Inflammatory macrophage treated with lipopolysaccharide for 1 hour (primary cell): ENCODE measurements at regions not wholly inside any gene's neighbourhood (a gene's known extent, or its start where the extent isn't known, plus 50 kb on each side); places are given as distances from the start of the nearest gene placed in this dataset.
"Not testable (repeated sequence)": the region's sequence is repeated elsewhere in the genome, so short reads cannot be mapped to it uniquely, and the experiment has no call there.

Experiments
- DNase-seq, 2 donors: peaks; one replicate each; pipeline ENCODE4 v3.0.0-alpha.2; 2020 to 2022

GRCh38 chr12:86496595-86496994, 240.4 kb upstream of the MGAT4C start:
- no peak for DNase-seq

GRCh38 chr12:86484473-86484872, 228.3 kb upstream of the MGAT4C start:
- no peak for DNase-seq

GRCh38 chr12:86473231-86473630, 217.0 kb upstream of the MGAT4C start:
- no peak for DNase-seq

GRCh38 chr12:86456776-86457175, 200.6 kb upstream of the MGAT4C start:
- no peak for DNase-seq

- DNase-seq: no peak
These were observed 200.1 kb upstream of the MGAT4C start for GRCh38 chr12:86456241-86456640.

GRCh38 chr12:86445356-86445755, 189.2 kb upstream of the MGAT4C start:
- DNase-seq: no peak

GRCh38 chr12:86435053-86435452, 178.9 kb upstream of the MGAT4C start:
- no peak for DNase-seq

- no peak for DNase-seq
These were observed 173.6 kb upstream of the MGAT4C start for GRCh38 chr12:86429824-86430223.

GRCh38 chr12:86421333-86421732, 165.1 kb upstream of the MGAT4C start:
- no peak for DNase-seq

GRCh38 chr12:86414201-86414600, 158.0 kb upstream of the MGAT4C start:
- DNase-seq: no peak

- DNase-seq: no peak
These were observed 155.5 kb upstream of the MGAT4C start for GRCh38 chr12:86411710-86412109.

- no peak for DNase-seq
These were observed 151.5 kb upstream of the MGAT4C start for GRCh38 chr12:86407620-86408208.

GRCh38 chr12:86389949-86390348, 133.8 kb upstream of the MGAT4C start:
- DNase-seq: no peak

- DNase-seq: no peak
These were observed 131.5 kb upstream of the MGAT4C start for GRCh38 chr12:86387591-86388145.

- not testable (repeated sequence) for DNase-seq
These were observed 127.6 kb upstream of the MGAT4C start for GRCh38 chr12:86383759-86384158.

GRCh38 chr12:86379337-86379736, 123.1 kb upstream of the MGAT4C start:
- DNase-seq: no peak

- DNase-seq: no peak
These were observed 119.9 kb upstream of the MGAT4C start for GRCh38 chr12:86376052-86376451.

GRCh38 chr12:86373813-86374212, 117.6 kb upstream of the MGAT4C start:
- DNase-seq: no peak

- no peak for DNase-seq
These were observed 110.9 kb upstream of the MGAT4C start for GRCh38 chr12:86367137-86367536.

- no peak for DNase-seq
These were observed 93.0 kb upstream of the MGAT4C start for GRCh38 chr12:86349196-86349595.

- no peak for DNase-seq
These were observed 77.8 kb upstream of the MGAT4C start for GRCh38 chr12:86333955-86334522.

GRCh38 chr12:86331457-86331856, 75.3 kb upstream of the MGAT4C start:
- DNase-seq: no peak

- DNase-seq: no peak
These were observed 74.8 kb upstream of the MGAT4C start for GRCh38 chr12:86331012-86331411.

GRCh38 chr12:86312232-86312631, 56.0 kb upstream of the MGAT4C start:
- no peak for DNase-seq
